ENCODE measurements at regions not wholly inside any gene's neighbourhood (a gene's known extent, or its start where the extent isn't known, plus 50 kb on each side); places are given as distances from the start of the nearest gene placed in this dataset.

GRCh38 chr7:40972426-40972825, 730.5 kb downstream of the INHBA start:
- POLR2A ChIA-PET: no interaction called here
- Mint-ChIP-seq H3K9me3 (ENCODE audit: insufficient read depth) (no peaks in the 10 kb centered on the region), H3K36me3 (ENCODE audit: low read depth) (no peaks in the 10 kb centered on the region), H3K4me3 (no peak overlapping the region), H3K27ac (no peak overlapping the region), H3K27me3 (ENCODE audit: low read depth) (no peaks in the 10 kb centered on the region), H3K4me1 (ENCODE audit: low read depth) (no peaks in the 10 kb centered on the region)
- CTCF ChIA-PET: no interaction called here
- ATAC-seq: no peak
- no peak for DNase-seq

GRCh38 chr7:40969641-40970040, 733.2 kb downstream of the INHBA start:
- POLR2A ChIA-PET: no interaction called here
- Mint-ChIP-seq H3K27ac (no peak overlapping the region), H3K36me3 (ENCODE audit: low read depth) (no peaks in the 10 kb centered on the region), H3K4me1 (ENCODE audit: low read depth) (no peaks in the 10 kb centered on the region), H3K4me3 (no peak overlapping the region), H3K27me3 (ENCODE audit: low read depth) (no peaks in the 10 kb centered on the region), H3K9me3 (ENCODE audit: insufficient read depth) (no peaks in the 10 kb centered on the region)
- DNase-seq: no peak
- CTCF ChIA-PET: no interaction called here
- no peak for ATAC-seq

- no peaks in the 10 kb centered on the region for H3K27me3 Mint-ChIP-seq (ENCODE audit: low read depth)
- no peak overlapping the region for H3K27ac Mint-ChIP-seq
- DNase-seq (no peak), ATAC-seq (no peak)
- H3K36me3 Mint-ChIP-seq (ENCODE audit: low read depth): no peaks in the 10 kb centered on the region
- no peaks in the 10 kb centered on the region for H3K4me1 Mint-ChIP-seq (ENCODE audit: low read depth)
- POLR2A ChIA-PET: no interaction called here
- no peaks in the 10 kb centered on the region for H3K9me3 Mint-ChIP-seq (ENCODE audit: insufficient read depth)
- H3K4me3 Mint-ChIP-seq: no peak overlapping the region
- CTCF ChIA-PET: no interaction called here
Observed at GRCh38 chr7:40966693-40967092, 736.2 kb downstream of the INHBA start.

GRCh38 chr7:40965774-40966173, 737.1 kb downstream of the INHBA start:
- no peaks in the 10 kb centered on the region for H3K9me3 Mint-ChIP-seq (ENCODE audit: insufficient read depth)
- no peak for ATAC-seq
- H3K4me1 Mint-ChIP-seq (ENCODE audit: low read depth): no peaks in the 10 kb centered on the region
- no peak overlapping the region for H3K27ac Mint-ChIP-seq
- CTCF ChIA-PET: no interaction called here
- H3K27me3 Mint-ChIP-seq (ENCODE audit: low read depth): no peaks in the 10 kb centered on the region
- no peak for DNase-seq
- no peak overlapping the region for H3K4me3 Mint-ChIP-seq
- no peaks in the 10 kb centered on the region for H3K36me3 Mint-ChIP-seq (ENCODE audit: low read depth)
- POLR2A ChIA-PET: no interaction called here

GRCh38 chr7:40965016-40965415, 737.9 kb downstream of the INHBA start:
- no peak overlapping the region for H3K27ac Mint-ChIP-seq
- no peaks in the 10 kb centered on the region for H3K36me3 Mint-ChIP-seq (ENCODE audit: low read depth)
- no peak overlapping the region for H3K4me3 Mint-ChIP-seq
- DNase-seq: no peak
- POLR2A ChIA-PET: no interaction called here
- no peaks in the 10 kb centered on the region for H3K9me3 Mint-ChIP-seq (ENCODE audit: insufficient read depth)
- ATAC-seq: no peak
- H3K27me3 Mint-ChIP-seq (ENCODE audit: low read depth): no peaks in the 10 kb centered on the region
- CTCF ChIA-PET: no interaction called here
- H3K4me1 Mint-ChIP-seq (ENCODE audit: low read depth): no peaks in the 10 kb centered on the region

- DNase-seq: no peak
- H3K4me3 Mint-ChIP-seq: no peak overlapping the region
- CTCF ChIA-PET: no interaction called here
- no peak for ATAC-seq
- POLR2A ChIA-PET: no interaction called here
- no peaks in the 10 kb centered on the region for H3K4me1 Mint-ChIP-seq (ENCODE audit: low read depth)
- H3K36me3 Mint-ChIP-seq (ENCODE audit: low read depth): no peaks in the 10 kb centered on the region
- H3K27ac Mint-ChIP-seq: no peak overlapping the region
- no peaks in the 10 kb centered on the region for H3K9me3 Mint-ChIP-seq (ENCODE audit: insufficient read depth)
- H3K27me3 Mint-ChIP-seq (ENCODE audit: low read depth): no peaks in the 10 kb centered on the region
Observed at GRCh38 chr7:40964610-40965009, 738.3 kb downstream of the INHBA start.

- ChIA-PET CTCF (no interaction called here), POLR2A (no interaction called here)
- Mint-ChIP-seq H3K27ac (no peak overlapping the region), H3K36me3 (ENCODE audit: low read depth) (no peaks in the 10 kb centered on the region), H3K27me3 (ENCODE audit: low read depth) (no peaks in the 10 kb centered on the region), H3K9me3 (ENCODE audit: insufficient read depth) (peaks cover 6% of the 10 kb centered on the region), H3K4me1 (ENCODE audit: low read depth) (no peaks in the 10 kb centered on the region), H3K4me3 (no peak overlapping the region)
- no peak for DNase-seq
- no peak for ATAC-seq
Observed at GRCh38 chr7:40959955-40960354, 742.9 kb downstream of the INHBA start.

- Mint-ChIP-seq H3K9me3 (ENCODE audit: insufficient read depth) (peaks cover 17% of the 10 kb centered on the region), H3K27ac (no peak overlapping the region), H3K4me1 (ENCODE audit: low read depth) (no peaks in the 10 kb centered on the region), H3K36me3 (ENCODE audit: low read depth) (no peaks in the 10 kb centered on the region), H3K4me3 (no peak overlapping the region), H3K27me3 (ENCODE audit: low read depth) (no peaks in the 10 kb centered on the region)
- ChIA-PET POLR2A (no interaction called here), CTCF (no interaction called here)
- no peak for DNase-seq
- ATAC-seq: no peak
Observed at GRCh38 chr7:40948239-40948638, 754.7 kb downstream of the INHBA start.

- Mint-ChIP-seq H3K4me3 (no peak overlapping the region), H3K27me3 (ENCODE audit: low read depth) (no peaks in the 10 kb centered on the region), H3K36me3 (ENCODE audit: low read depth) (no peaks in the 10 kb centered on the region), H3K4me1 (ENCODE audit: low read depth) (no peaks in the 10 kb centered on the region), H3K27ac (no peak overlapping the region), H3K9me3 (ENCODE audit: insufficient read depth) (peaks cover 17% of the 10 kb centered on the region)
- no peak for ATAC-seq
- no peak for DNase-seq
- CTCF ChIA-PET: no interaction called here
- POLR2A ChIA-PET: no interaction called here
Observed at GRCh38 chr7:40947566-40947965, 755.3 kb downstream of the INHBA start.

- CTCF ChIA-PET: no interaction called here
- no peak for ATAC-seq
- no peaks in the 10 kb centered on the region for H3K36me3 Mint-ChIP-seq (ENCODE audit: low read depth)
Observed at GRCh38 chr7:40946549-40946948, 756.3 kb downstream of the INHBA start.

GRCh38 chr7:40945788-40946187, 757.1 kb downstream of the INHBA start:
- H3K4me3 Mint-ChIP-seq: no peak overlapping the region
- CTCF ChIA-PET: interaction anchor here (0.6 kb wide), 1 partner anchor 110 kb away, joined by 4 read pairs; no protein-coding TSS in a partner anchor
- H3K27ac Mint-ChIP-seq: no peak overlapping the region
- H3K36me3 Mint-ChIP-seq (ENCODE audit: low read depth): no peaks in the 10 kb centered on the region
- H3K27me3 Mint-ChIP-seq (ENCODE audit: low read depth): no peaks in the 10 kb centered on the region
- H3K4me1 Mint-ChIP-seq (ENCODE audit: low read depth): no peaks in the 10 kb centered on the region
- POLR2A ChIA-PET: no interaction called here
- peaks cover 17% of the 10 kb centered on the region for H3K9me3 Mint-ChIP-seq (ENCODE audit: insufficient read depth)
- DNase-seq (no peak), ATAC-seq (no peak)

More at GRCh38 chr7:40946549-40946948, 756.3 kb downstream of the INHBA start:
- Mint-ChIP-seq H3K4me1 (ENCODE audit: low read depth) (no peaks in the 10 kb centered on the region), H3K4me3 (no peak overlapping the region), H3K27ac (no peak overlapping the region), H3K9me3 (ENCODE audit: insufficient read depth) (peaks cover 17% of the 10 kb centered on the region), H3K27me3 (ENCODE audit: low read depth) (no peaks in the 10 kb centered on the region)
- POLR2A ChIA-PET: no interaction called here
- no peak for DNase-seq

- ATAC-seq (no peak), DNase-seq (no peak)
- CTCF ChIA-PET: interaction anchor here (0.6 kb wide), 1 partner anchor 109 kb away, joined by 4 read pairs; no protein-coding TSS in a partner anchor
- H3K27ac Mint-ChIP-seq: no peak overlapping the region
- H3K4me3 Mint-ChIP-seq: no peak overlapping the region
- H3K36me3 Mint-ChIP-seq (ENCODE audit: low read depth): no peaks in the 10 kb centered on the region
- POLR2A ChIA-PET: no interaction called here
- H3K9me3 Mint-ChIP-seq (ENCODE audit: insufficient read depth): peaks cover 17% of the 10 kb centered on the region
- H3K4me1 Mint-ChIP-seq (ENCODE audit: low read depth): no peaks in the 10 kb centered on the region
- H3K27me3 Mint-ChIP-seq (ENCODE audit: low read depth): no peaks in the 10 kb centered on the region
Observed at GRCh38 chr7:40944981-40945585, 757.8 kb downstream of the INHBA start.

- POLR2A ChIA-PET: no interaction called here
- H3K4me3 Mint-ChIP-seq: no peak overlapping the region
- CTCF ChIA-PET: no interaction called here
- H3K36me3 Mint-ChIP-seq (ENCODE audit: low read depth): no peaks in the 10 kb centered on the region
- no peak overlapping the region for H3K27ac Mint-ChIP-seq
- H3K27me3 Mint-ChIP-seq (ENCODE audit: low read depth): no peaks in the 10 kb centered on the region
- peaks cover 6% of the 10 kb centered on the region for H3K9me3 Mint-ChIP-seq (ENCODE audit: insufficient read depth)
- DNase-seq: no peak
- no peak for ATAC-seq
- no peaks in the 10 kb centered on the region for H3K4me1 Mint-ChIP-seq (ENCODE audit: low read depth)
Observed at GRCh38 chr7:40937879-40938278, 765.0 kb downstream of the INHBA start.
